ENCODE measurements at regions not wholly inside any gene's neighbourhood (a gene's known extent, or its start where the extent isn't known, plus 50 kb on each side); places are given as distances from the start of the nearest gene placed in this dataset.

DNA sequence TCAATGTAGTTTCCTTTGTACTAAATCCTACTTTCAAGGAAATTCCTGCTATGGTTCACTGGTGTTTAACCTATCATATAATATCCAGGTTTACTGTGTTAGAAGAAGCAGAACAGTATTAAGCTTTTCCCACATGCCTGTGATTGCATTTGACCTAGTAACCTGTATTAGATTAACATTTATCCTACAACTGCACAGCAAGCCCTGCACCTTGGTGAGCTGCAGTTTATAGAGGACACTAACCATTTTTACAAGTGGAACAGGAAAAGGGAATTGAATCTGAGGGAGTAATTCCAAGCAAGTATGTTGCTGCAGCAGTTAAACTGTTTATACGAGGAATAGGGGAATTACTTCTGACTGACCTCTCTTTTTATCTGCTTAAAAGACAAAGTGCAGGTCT lies 328.6 kb downstream of the ETAA1 start:
- 36 to 40% methylated on average over 1 of the region's 1 CpG for WGBS, 2 donors (ENCODE audit: low coverage in 1 of 2)
- Histone ChIP-seq H3K27me3 (no peaks in the 10 kb centered on the region), H3K9me3 (no peaks in the 10 kb centered on the region), H3K4me1 (peaks cover 0 to 6% (median 2%) of the 10 kb centered on the region in 4 donors), H3K36me3 (no peaks in the 10 kb centered on the region), H3K27ac (no peak overlapping the region), H3K4me3 (no peak overlapping the region)
- TF ChIP-seq POLR2AphosphoS5 (IDR thresholded peaks at IDR 0.05), result no peak
- no peak for TF ChIP-seq CTCF (IDR thresholded peaks at IDR 0.05)
- no peak for TF ChIP-seq POLR2A (IDR thresholded peaks at IDR 0.05)
- TF ChIP-seq EP300 (IDR thresholded peaks at IDR 0.05; ENCODE audit: low read depth), result no peak
- no peak for DNase-seq
- intact Hi-C loops (cut with DNase I; ENCODE audit: low total_unique reads) (no loop called here), in situ Hi-C loops (cut with MboI; ENCODE audit: low pct_ligation_motif_present in 1 of 4, low pct_unique_long_range_greater_than_20kb in 1 of 4, low sequenced_read_pairs in 3 of 4) (no loop called here)

- Histone ChIP-seq H3K4me3 (no peak overlapping the region), H3K27ac (no peak overlapping the region), H3K36me3 (no peaks in the 10 kb centered on the region), H3K9me3 (no peaks in the 10 kb centered on the region), H3K4me1 (peaks cover 0 to 6% (median 2%) of the 10 kb centered on the region in 4 donors), H3K27me3 (no peaks in the 10 kb centered on the region)
- intact Hi-C loops (cut with DNase I; ENCODE audit: low total_unique reads), result no loop called here
- DNase-seq, result peak; percentile 8
- in situ Hi-C loops (cut with MboI; ENCODE audit: low pct_ligation_motif_present in 1 of 4, low pct_unique_long_range_greater_than_20kb in 1 of 4, low sequenced_read_pairs in 3 of 4), result no loop called here
- 52 to 56% methylated on average over 4 of the region's 4 CpGs for WGBS, 2 donors (ENCODE audit: low coverage in 1 of 2)
- no peak for TF ChIP-seq CTCF (IDR thresholded peaks at IDR 0.05)
Measured at GRCh38 chr2:67726416-67726815, 329.3 kb downstream of the ETAA1 start.

- in situ Hi-C loops (cut with MboI; ENCODE audit: low pct_ligation_motif_present in 1 of 4, low pct_unique_long_range_greater_than_20kb in 1 of 4, low sequenced_read_pairs in 3 of 4), result no loop called here
- 70% methylated on average over 7 to 9 of the region's 9 CpGs for WGBS, 2 donors (ENCODE audit: low coverage in 1 of 2)
- H3K4me1 ChIP-seq, result peaks cover 0 to 6% (median 2%) of the 10 kb centered on the region in 4 donors
- H3K4me3 ChIP-seq, result no peak overlapping the region
- DNase-seq, result no peak
- TF ChIP-seq EP300 (IDR thresholded peaks at IDR 0.05; ENCODE audit: low read depth), result no peak
- TF ChIP-seq POLR2A (IDR thresholded peaks at IDR 0.05), result no peak
- TF ChIP-seq CTCF (IDR thresholded peaks at IDR 0.05), result no peak
- TF ChIP-seq POLR2AphosphoS5 (IDR thresholded peaks at IDR 0.05), result no peak
- no peaks in the 10 kb centered on the region for H3K27me3 ChIP-seq
- intact Hi-C loops (cut with DNase I; ENCODE audit: low total_unique reads), result no loop called here
- no peaks in the 10 kb centered on the region for H3K9me3 ChIP-seq
- no peak overlapping the region for H3K27ac ChIP-seq
- H3K36me3 ChIP-seq, result no peaks in the 10 kb centered on the region
Measured at GRCh38 chr2:67727131-67727530, 330.0 kb downstream of the ETAA1 start.

DNA sequence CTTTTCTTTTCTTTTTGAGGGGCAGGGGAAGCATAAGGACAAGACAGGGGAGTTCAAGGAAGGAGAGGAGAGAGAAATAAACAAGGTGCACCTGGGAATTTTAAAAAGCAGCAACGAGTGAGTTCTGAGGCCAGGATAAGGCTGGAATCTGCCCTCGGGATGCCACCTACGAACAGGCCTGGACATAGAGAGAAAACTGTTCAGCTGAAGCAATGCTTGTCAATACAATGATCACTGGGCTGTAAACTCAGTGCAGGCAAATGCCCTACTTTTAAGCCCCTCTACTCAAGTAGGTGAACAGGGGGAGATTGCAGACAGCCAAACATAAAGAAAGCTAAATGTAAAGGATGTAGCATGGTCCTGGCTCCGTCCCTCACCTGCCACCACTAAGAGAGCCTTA lies 330.5 kb downstream of the ETAA1 start:
- Histone ChIP-seq H3K9me3 (no peaks in the 10 kb centered on the region), H3K4me1 (peaks cover 0 to 6% (median 2%) of the 10 kb centered on the region in 4 donors), H3K27ac (no peak overlapping the region), H3K4me3 (no peak overlapping the region), H3K36me3 (no peaks in the 10 kb centered on the region), H3K27me3 (no peaks in the 10 kb centered on the region)
- intact Hi-C loops (cut with DNase I; ENCODE audit: low total_unique reads) (no loop called here), in situ Hi-C loops (cut with MboI; ENCODE audit: low pct_ligation_motif_present in 1 of 4, low pct_unique_long_range_greater_than_20kb in 1 of 4, low sequenced_read_pairs in 3 of 4) (no loop called here)
- no peak for DNase-seq
- whole genome bisulfite sequencing, 2 donors (ENCODE audit: low coverage in 1 of 2), result 68 to 76% methylated on average over 4 of the region's 4 CpGs
- TF ChIP-seq POLR2AphosphoS5 (IDR thresholded peaks at IDR 0.05) (no peak), EP300 (IDR thresholded peaks at IDR 0.05; ENCODE audit: low read depth) (no peak), POLR2A (IDR thresholded peaks at IDR 0.05) (no peak), CTCF (IDR thresholded peaks at IDR 0.05) (no peak)

All from transverse colon (tissue), 4 donors.